K562 (cell line): ENCODE measurements at regions not wholly inside any gene's neighbourhood (a gene's known extent, or its start where the extent isn't known, plus 50 kb on each side); places are given as distances from the start of the nearest gene placed in this dataset.
A peak's percentile ranks its signal among the peaks of the same experiment; 100 is the strongest.

Source experiments
- ATAC-seq: fragments of 200-7000 bp; cut with Tn5 transposase; 3 replicates; pipeline ENCODE4 v1.9.1; 2020; ENCODE audit warnings: moderate library complexity
- BruUV-seq: library from RNA; stranded (reverse); fragments of 400-500 nt; replicated peaks from 2 replicates; lab custom pipeline; 2021; lab: Mats Ljungman, UMichigan
- CTCF ChIA-PET: fragments of 300-600 bp; formaldehyde crosslinking; extraction: SDS; loops from one replicate; lab custom pipeline; 2021; ENCODE audit warnings: low intra/inter-chr PET ratio; lab: Yijun Ruan, JAX
- POLR2A ChIA-PET: fragments of 300-600, 350-650 bp; sonication (Branson Sonifier 250); formaldehyde crosslinking; extraction: SDS; loops from one replicate; lab custom pipeline; 2021; ENCODE audit warnings: antibody characterized with exemption, inconsistent platforms; lab: Yijun Ruan, JAX
- DNase-seq, 4 experiments: peaks; one replicate each; pipeline versions ENCODE4 v3.0.0 to v3.0.0-alpha.2; 2011 to 2018; ENCODE audit warnings: low spot score in 3 of 4, mixed read lengths in 3 of 4; ENCODE audit errors: extremely low read depth in 1 of 4
- FAIRE-seq: peaks from 2 replicates; lab custom pipeline; 2011; peaks lifted over from hg19 to GRCh38; lab: Jason Lieb, UNC
- H2AFZ ChIP-seq: 2 replicates; pipeline ENCODE4 v1.6.0; 2011; ENCODE audit warnings: low read depth, low read length, control low read depth, inconsistent platforms
- H3K27ac ChIP-seq: fragments of 200-600 bp; 3 replicates; pipeline ENCODE4 v1.8.0; 2011; ENCODE audit warnings: low read depth, mild to moderate bottlenecking, control low read depth, inconsistent platforms, low read length, moderate library complexity, mixed read lengths; ENCODE audit errors: extremely low read depth
- H3K27me3 ChIP-seq, 2 experiments: fragments of 300-600 bp in 1 of 2; 2 replicates in 1 of 2; 3 replicates in 1 of 2; pipeline versions ENCODE4 v1.6.0 to v1.8.0; 2011; ENCODE audit warnings: inconsistent platforms in 2 of 2, low read length in 2 of 2, mild to moderate bottlenecking in 1 of 2, mixed read lengths in 1 of 2, moderate library complexity in 1 of 2; ENCODE audit not compliant: control insufficient read depth in 2 of 2, insufficient read depth in 2 of 2
- H3K36me3 ChIP-seq: fragments of 300-600 bp; 3 replicates; pipeline ENCODE4 v1.8.0; 2011; ENCODE audit warnings: mild to moderate bottlenecking, low read length, inconsistent platforms; ENCODE audit not compliant: control insufficient read depth, insufficient read depth
- H3K4me1 ChIP-seq, 2 experiments: fragments of 200-600 bp in 1 of 2; replicated peaks in 1 of 2; 2 replicates in 1 of 2; 3 replicates in 1 of 2; pipeline versions ENCODE4 v1.5.1 to v1.8.0; 2011; ENCODE audit warnings: inconsistent platforms in 2 of 2, low read length in 2 of 2, mild to moderate bottlenecking in 1 of 2, mixed read lengths in 1 of 2, moderate library complexity in 1 of 2; ENCODE audit not compliant: control insufficient read depth in 2 of 2, insufficient read depth in 2 of 2
- H3K4me2 ChIP-seq: 2 replicates; pipeline ENCODE4 v1.6.1; 2011; ENCODE audit warnings: low read length, control low read depth, inconsistent platforms, mixed read lengths; ENCODE audit not compliant: insufficient read depth
- H3K4me3 ChIP-seq: fragments of 200-600 bp; sonication (generic), shearing (Covaris generic); 2 replicates; pipeline ENCODE4 v1.5.1; 2016; ENCODE audit warnings: control low read depth, inconsistent platforms
- H3K79me2 ChIP-seq: fragments of 200-600 bp; 3 replicates; pipeline ENCODE4 v1.8.0; 2011; ENCODE audit warnings: low read length, inconsistent platforms; ENCODE audit not compliant: control insufficient read depth, insufficient read depth
- H3K9ac ChIP-seq, 2 experiments: 2 replicates each; pipeline versions ENCODE4 v1.6.0 to v1.6.1; 2011; ENCODE audit warnings: low read depth in 2 of 2, low read length in 2 of 2, control low read depth in 1 of 2, inconsistent platforms in 1 of 2, mild to moderate bottlenecking in 1 of 2, mixed read lengths in 1 of 2; ENCODE audit not compliant: insufficient read depth in 1 of 2
- H3K9me1 ChIP-seq: one replicate; pipeline ENCODE4 v1.6.0; 2011; ENCODE audit warnings: inconsistent platforms, mild to moderate bottlenecking, low read length, moderate library complexity; ENCODE audit not compliant: control insufficient read depth, insufficient read depth
- H3K9me3 ChIP-seq: replicated peaks from 2 replicates; pipeline ENCODE4 v1.5.1; 2011; ENCODE audit warnings: low read depth, low read length, inconsistent platforms; ENCODE audit not compliant: control insufficient read depth, insufficient read depth
- H4K20me1 ChIP-seq: replicated peaks from 2 replicates; pipeline ENCODE4 v1.6.1; 2011; ENCODE audit warnings: low read length, inconsistent platforms, mixed read lengths; ENCODE audit not compliant: control insufficient read depth, insufficient read depth
- ATF7 ChIP-seq: fragments of 450-650 bp; IDR thresholded peaks from 2 replicates; pipeline ENCODE4 v1.7.1; 2014; ENCODE audit warnings: mild to moderate bottlenecking, moderate library complexity
- GTF2F1 ChIP-seq: IDR thresholded peaks from 2 replicates; pipeline ENCODE4 v1.6.1; 2011; ENCODE audit warnings: low read depth, low read length, improper control_type of control experiment
- MXI1 ChIP-seq: IDR thresholded peaks from 2 replicates; pipeline ENCODE4 v1.6.1; 2011; ENCODE audit warnings: low read depth, mild to moderate bottlenecking, improper control_type of control experiment, low read length
- NELFE ChIP-seq: IDR thresholded peaks from 2 replicates; pipeline ENCODE4 v1.6.1; 2011; ENCODE audit warnings: mild to moderate bottlenecking; ENCODE audit not compliant: insufficient read depth, insufficient read length
- PCBP1 ChIP-seq: fragments of 200-400 bp; formaldehyde crosslinking; IDR thresholded peaks from 2 replicates; pipeline ENCODE4 v1.6.1; 2018; ENCODE audit warnings: mild to moderate bottlenecking, low read depth, low read length; ENCODE audit not compliant: poor library complexity, severe bottlenecking
- PHB2 ChIP-seq: fragments of 450-650 bp; IDR thresholded peaks from 2 replicates; pipeline ENCODE4 v1.6.1; 2017; ENCODE audit warnings: low read depth
- POLR2AphosphoS2 ChIP-seq: IDR thresholded peaks from 2 replicates; pipeline ENCODE4 v1.6.1; 2012; ENCODE audit warnings: low read length, improper control_type of control experiment
- RBM15 ChIP-seq: fragments of 200-400 bp; formaldehyde crosslinking; IDR thresholded peaks from 2 replicates; pipeline ENCODE4 v1.6.1; 2018; ENCODE audit warnings: mild to moderate bottlenecking, low read length, moderate library complexity; ENCODE audit not compliant: insufficient read depth
- RBM25 ChIP-seq: fragments of 200-400 bp; formaldehyde crosslinking; IDR thresholded peaks from 2 replicates; pipeline ENCODE4 v1.6.1; 2018; ENCODE audit warnings: low read length, low read depth, moderate library complexity; ENCODE audit not compliant: severe bottlenecking
- RNF2 ChIP-seq: sonication (generic); IDR thresholded peaks from 2 replicates; pipeline ENCODE4 v1.6.1; 2016
- SFPQ ChIP-seq: fragments of 200-400 bp; formaldehyde crosslinking; IDR thresholded peaks from 2 replicates; pipeline ENCODE4 v1.6.1; 2017; ENCODE audit warnings: mild to moderate bottlenecking, low read depth, low read length, moderate library complexity
- VEZF1 ChIP-seq: fragments of 200-800 bp; sonication (Bioruptor generic); IDR thresholded peaks from 2 replicates; pipeline ENCODE4 v1.6.1; 2017; ENCODE audit warnings: missing genetic modification characterization, missing compliant biosample characterization
- XRCC4 ChIP-seq: IDR thresholded peaks from one replicate; pipeline ENCODE4 v1.6.1; 2011; ENCODE audit not compliant: insufficient read depth, insufficient read length; ENCODE audit errors: extremely low read depth
- ZNF239 ChIP-seq: fragments of 250-450 bp; sonication (Bioruptor Pico); IDR thresholded peaks from 2 replicates; pipeline ENCODE4 v1.4.0; 2020; ENCODE audit warnings: mild to moderate bottlenecking
- ZNF274 ChIP-seq: IDR thresholded peaks from 2 replicates; pipeline ENCODE4 v1.6.1; 2011; ENCODE audit warnings: low read depth, mild to moderate bottlenecking, low read length, moderate library complexity, borderline replicate concordance
- WGBS: fragments of 100-300 bp; shearing (Covaris generic); methylation state at CpG from one replicate; pipeline ENCODE4 v1.1.6; 2016; ENCODE audit warnings: low coverage, mixed read lengths; ENCODE audit not compliant: insufficient coverage; ENCODE audit errors: missing lambda C conversion rate; 5-methylcytosine and 5-hydroxymethylcytosine counted together
- in situ Hi-C: fragments of 300-500 bp; cut with MboI; formaldehyde crosslinking; loops from 4 replicates; pipeline ENCODE4 v1.15.0; 2018; ENCODE audit warnings: inconsistent platforms, mixed read lengths
- intact Hi-C: fragments of 100-400 bp; cut with micrococcal nuclease; formaldehyde crosslinking; loops from 2 replicates; pipeline ENCODE4 v1.14.2; 2022

GRCh38 chr14:97104029-97104428, 306.8 kb downstream of the VRK1 start:
- TF ChIP-seq XRCC4 (no peak), ZNF239 (peak; percentile 96), RBM25 (peak; percentile 70)
- TF ChIP-seq, all 486 proteins: peak for 2
- no peak overlapping the region for H3K4me2 ChIP-seq
- no peaks in the 10 kb centered on the region for H3K9me3 ChIP-seq
- H3K9ac ChIP-seq: no peak overlapping the region
- ChIA-PET POLR2A (no interaction called here), CTCF (no interaction called here)
- H3K9me1 ChIP-seq: no peaks in the 10 kb centered on the region
- in situ Hi-C loops: no loop called here
- H3K27ac ChIP-seq: no peak overlapping the region
- intact Hi-C loops: no loop called here
- DNase-seq (no peak), FAIRE-seq (no peak), ATAC-seq (no peak)
- BruUV-seq: no TSS peak
- no peaks in the 10 kb centered on the region for H3K79me2 ChIP-seq
- no peaks in the 10 kb centered on the region for H4K20me1 ChIP-seq
- H3K4me3 ChIP-seq: no peak overlapping the region
- H3K4me1 ChIP-seq: no peaks in the 10 kb centered on the region
- WGBS: 5% methylated on average over 4 of the region's 4 CpGs
- no peak overlapping the region for H2AFZ ChIP-seq
- no peaks in the 10 kb centered on the region for H3K36me3 ChIP-seq
- peaks cover 3 to 14% of the 10 kb centered on the region in 2 experiments; a peak in 4 of 5 replicates for H3K27me3 ChIP-seq

GRCh38 chr14:97106166-97106565, 309.0 kb downstream of the VRK1 start:
- no peak overlapping the region for H3K27ac ChIP-seq
- BruUV-seq: no TSS peak
- ChIA-PET POLR2A (no interaction called here), CTCF (no interaction called here)
- no peak for DNase-seq
- H3K4me2 ChIP-seq: no peak overlapping the region
- peaks cover 3 to 16% of the 10 kb centered on the region in 2 experiments; a peak in 4 of 5 replicates for H3K27me3 ChIP-seq
- no peak overlapping the region for H3K4me3 ChIP-seq
- no peaks in the 10 kb centered on the region for H3K4me1 ChIP-seq
- 6% methylated on average over 5 of the region's 5 CpGs for WGBS
- H3K9ac ChIP-seq: no peak overlapping the region
- H2AFZ ChIP-seq: no peak overlapping the region
- intact Hi-C loops: no loop called here
- H3K79me2 ChIP-seq: no peaks in the 10 kb centered on the region
- in situ Hi-C loops: no loop called here
- H3K36me3 ChIP-seq: no peaks in the 10 kb centered on the region
- no peaks in the 10 kb centered on the region for H4K20me1 ChIP-seq
- ATAC-seq: no peak
- FAIRE-seq: no peak
- H3K9me3 ChIP-seq: no peaks in the 10 kb centered on the region
- no peaks in the 10 kb centered on the region for H3K9me1 ChIP-seq
- TF ChIP-seq PCBP1 (no peak), POLR2AphosphoS2 (no peak), ATF7 (no peak), VEZF1 (no peak), RBM15 (no peak), ZNF274 (no peak), GTF2F1 (no peak), RNF2 (no peak), MXI1 (no peak), NELFE (no peak), SFPQ (no peak), PHB2 (no peak)
